Stimulated activated CD4-positive, alpha-beta T cell treated with anti-CD3 and anti-CD28 coated beads, Interleukin-4, amount 100 ng/mL, for 24 hours (primary cell): ENCODE measurements at regions not wholly inside any gene's neighbourhood (a gene's known extent, or its start where the extent isn't known, plus 50 kb on each side); places are given as distances from the start of the nearest gene placed in this dataset.

Source experiments
- DNase-seq: peaks from one replicate; pipeline ENCODE4 v3.0.0-alpha.2; 2020

- DNase-seq: no peak
These were observed 83.5 kb downstream of the NDUFS5 start for GRCh38 chr1:39109644-39110043.

- DNase-seq: no peak
These were observed 84.2 kb downstream of the NDUFS5 start for GRCh38 chr1:39110325-39110851.

GRCh38 chr1:39110882-39111281 lies 84.7 kb downstream of the NDUFS5 start:
- no peak for DNase-seq

- no peak for DNase-seq
These were observed 87.1 kb downstream of the NDUFS5 start for GRCh38 chr1:39113109-39113743.

- DNase-seq: peak; percentile 40
These were observed 89.0 kb upstream of the MACF1 start for GRCh38 chr1:39115271-39116110.

- no peak for DNase-seq
These were observed 88.3 kb upstream of the MACF1 start for GRCh38 chr1:39116116-39116607.

- DNase-seq: no peak
These were observed 87.4 kb upstream of the MACF1 start for GRCh38 chr1:39116860-39117728.

GRCh38 chr1:39117899-39118450 lies 86.5 kb upstream of the MACF1 start:
- no peak for DNase-seq

GRCh38 chr1:39122056-39122455 lies 82.4 kb upstream of the MACF1 start:
- DNase-seq: no peak

- DNase-seq: no peak
These were observed 80.2 kb upstream of the MACF1 start for GRCh38 chr1:39124282-39124681.

GRCh38 chr1:39127513-39127912 lies 77.0 kb upstream of the MACF1 start:
- DNase-seq: no peak

GRCh38 chr1:39128126-39128525 lies 76.4 kb upstream of the MACF1 start:
- no peak for DNase-seq

- DNase-seq: no peak
These were observed 75.5 kb upstream of the MACF1 start for GRCh38 chr1:39128959-39129358.

GRCh38 chr1:39129514-39129913 lies 75.0 kb upstream of the MACF1 start:
- no peak for DNase-seq

- DNase-seq: no peak
These were observed 74.2 kb upstream of the MACF1 start for GRCh38 chr1:39130325-39130724.

GRCh38 chr1:39131940-39132339 lies 72.6 kb upstream of the MACF1 start:
- no peak for DNase-seq

GRCh38 chr1:39132505-39133339 lies 71.8 kb upstream of the MACF1 start:
- DNase-seq: no peak

- no peak for DNase-seq
These were observed 71.2 kb upstream of the MACF1 start for GRCh38 chr1:39133340-39133684.

GRCh38 chr1:39134768-39135333 lies 69.6 kb upstream of the MACF1 start:
- no peak for DNase-seq

GRCh38 chr1:39136638-39137037 lies 67.9 kb upstream of the MACF1 start:
- no peak for DNase-seq

GRCh38 chr1:39139723-39140360 lies 64.7 kb upstream of the MACF1 start:
- no peak for DNase-seq
